GM23338 (cell line): ENCODE measurements at regions not wholly inside any gene's neighbourhood (a gene's known extent, or its start where the extent isn't known, plus 50 kb on each side); places are given as distances from the start of the nearest gene placed in this dataset.

Experiments used
- ATAC-seq: fragments of 200-7000 bp; cut with Tn5 transposase; 3 replicates; pipeline ENCODE4 v1.9.1; 2020
- DNase-seq: peaks from one replicate; pipeline ENCODE4 v3.0.0-alpha.2; 2015; ENCODE audit warnings: low spot score
- H2AFZ ChIP-seq: fragments of 200-600 bp; sonication (generic); 2 replicates; pipeline ENCODE4 v1.8.0; 2016; ENCODE audit warnings: antibody characterized with exemption, mild to moderate bottlenecking, moderate library complexity
- H3F3A ChIP-seq: fragments of 200-600 bp; sonication (generic); replicated peaks from 2 replicates; pipeline ENCODE4 v1.8.0; 2017; ENCODE audit warnings: antibody characterized with exemption, mixed run types, low read depth
- H3K27ac ChIP-seq: fragments of 200-600 bp; sonication (generic); 2 replicates; pipeline ENCODE4 v1.6.1; 2016; ENCODE audit warnings: low read depth
- H3K27me3 ChIP-seq: fragments of 200-600 bp; sonication (generic); 2 replicates; pipeline ENCODE4 v1.8.0; 2016; ENCODE audit warnings: mild to moderate bottlenecking, mixed run types, moderate library complexity; ENCODE audit not compliant: insufficient read depth
- H3K36me3 ChIP-seq: fragments of 200-600 bp; sonication (generic); 2 replicates; pipeline ENCODE4 v1.8.0; 2016; ENCODE audit warnings: mild to moderate bottlenecking; ENCODE audit not compliant: insufficient read depth
- H3K4me1 ChIP-seq: fragments of 200-600 bp; sonication (generic); 2 replicates; pipeline ENCODE4 v1.8.0; 2016; ENCODE audit warnings: mild to moderate bottlenecking, moderate library complexity; ENCODE audit not compliant: insufficient read depth
- H3K4me2 ChIP-seq: fragments of 200-600 bp; sonication (generic); 2 replicates; pipeline ENCODE4 v1.7.1; 2017; ENCODE audit warnings: mixed run types
- H3K4me3 ChIP-seq: fragments of 200-600 bp; sonication (generic); 2 replicates; pipeline ENCODE4 v1.6.1; 2016; ENCODE audit warnings: mixed run types
- H3K79me2 ChIP-seq: fragments of 200-600 bp; sonication (generic); replicated peaks from 2 replicates; pipeline ENCODE4 v1.8.0; 2017; ENCODE audit warnings: mild to moderate bottlenecking; ENCODE audit not compliant: insufficient read depth
- H3K9me2 ChIP-seq: fragments of 200-600 bp; sonication (generic); 2 replicates; pipeline ENCODE4 v1.8.0; 2017; ENCODE audit not compliant: insufficient read depth
- H4K20me1 ChIP-seq: fragments of 200-600 bp; sonication (generic); replicated peaks from 2 replicates; pipeline ENCODE4 v1.8.0; 2017; ENCODE audit warnings: mild to moderate bottlenecking; ENCODE audit not compliant: insufficient read depth
- H3K27ac Mint-ChIP-seq: 2 replicates; pipeline ENCODE4 v1.8.0; 2020; ENCODE audit warnings: inconsistent platforms, mild to moderate bottlenecking, moderate library complexity, mixed read lengths
- H3K27me3 Mint-ChIP-seq: 3 replicates; pipeline ENCODE4 v1.8.0; 2022; ENCODE audit warnings: low read depth, mild to moderate bottlenecking, moderate library complexity, mixed read lengths, inconsistent platforms; ENCODE audit not compliant: insufficient read depth, poor library complexity
- H3K36me3 Mint-ChIP-seq: 3 replicates; pipeline ENCODE4 v1.8.0; 2021; ENCODE audit warnings: low read depth, mild to moderate bottlenecking, inconsistent platforms, moderate library complexity, mixed read lengths
- H3K4me1 Mint-ChIP-seq: 3 replicates; pipeline ENCODE4 v1.8.0; 2020; ENCODE audit warnings: mild to moderate bottlenecking, inconsistent platforms, mixed read lengths
- H3K4me3 Mint-ChIP-seq: 3 replicates; pipeline ENCODE4 v1.8.0; 2021; ENCODE audit warnings: moderate library complexity, mild to moderate bottlenecking, inconsistent platforms, mixed read lengths
- H3K9me3 Mint-ChIP-seq: 3 replicates; pipeline ENCODE4 v1.8.0; 2020; ENCODE audit warnings: moderate library complexity, mild to moderate bottlenecking, inconsistent platforms, mixed read lengths
- CREB1 ChIP-seq: fragments of 250-450 bp; sonication (Bioruptor Pico); IDR thresholded peaks from 2 replicates; pipeline ENCODE4 v1.5.0; 2020; ENCODE audit warnings: low read depth, mild to moderate bottlenecking, moderate library complexity
- CTCF ChIP-seq, 2 experiments: fragments of 200-600 bp in 1 of 2; sonication (generic) in 1 of 2; conservative IDR thresholded peaks; 2 replicates each; pipeline versions ENCODE4 v1.5.1 to v1.6.1; 2016 to 2017; ENCODE audit warnings: antibody characterized with exemption in 2 of 2, low read depth in 2 of 2, mild to moderate bottlenecking in 2 of 2, moderate library complexity in 1 of 2
- ETS1 ChIP-seq: IDR thresholded peaks from 2 replicates; pipeline ENCODE4 v1.6.1; 2016; ENCODE audit warnings: antibody characterized with exemption
- EZH2 ChIP-seq: fragments of 200-600 bp; sonication (generic); IDR thresholded peaks from one replicate; pipeline ENCODE4 v1.8.0; 2017; ENCODE audit warnings: antibody characterized with exemption, mild to moderate bottlenecking, low read depth; ENCODE audit not compliant: unreplicated experiment
- EZH2phosphoT487 ChIP-seq: fragments of 200-600 bp; sonication (generic); IDR thresholded peaks from one replicate; pipeline ENCODE4 v1.8.1; 2018; ENCODE audit warnings: antibody characterized with exemption; ENCODE audit not compliant: unreplicated experiment
- JUNB ChIP-seq: IDR thresholded peaks from one replicate; pipeline ENCODE4 v1.6.1; 2016; ENCODE audit warnings: antibody characterized with exemption; ENCODE audit not compliant: unreplicated experiment
- NANOG ChIP-seq: IDR thresholded peaks from 2 replicates; pipeline ENCODE4 v1.6.1; 2016; ENCODE audit warnings: antibody characterized with exemption, borderline replicate concordance
- POLR2AphosphoS5 ChIP-seq: IDR thresholded peaks from 2 replicates; pipeline ENCODE4 v1.6.1; 2016; ENCODE audit warnings: antibody characterized with exemption, low read depth
- REST ChIP-seq: IDR thresholded peaks from one replicate; pipeline ENCODE4 v1.6.1; 2018; ENCODE audit warnings: antibody characterized with exemption; ENCODE audit not compliant: unreplicated experiment
- STAT1 ChIP-seq: IDR thresholded peaks from one replicate; pipeline ENCODE4 v1.6.1; 2016; ENCODE audit warnings: antibody characterized with exemption; ENCODE audit not compliant: unreplicated experiment
- ZNF114 ChIP-seq: fragments of 250-450 bp; sonication (Bioruptor Pico); IDR thresholded peaks from 2 replicates; pipeline ENCODE4 v1.5.0; 2020; ENCODE audit warnings: mild to moderate bottlenecking, moderate library complexity
- ZNF331 ChIP-seq: fragments of 250-450 bp; sonication (Bioruptor Pico); IDR thresholded peaks from 2 replicates; pipeline ENCODE4 v1.5.0; 2020; ENCODE audit warnings: low read depth, mild to moderate bottlenecking, moderate library complexity
- TF ChIP-seq, protein P1 (sequence below): fragments of 250-450 bp; sonication (Bioruptor Pico); IDR thresholded peaks from 2 replicates; pipeline ENCODE4 v1.5.0; 2020; ENCODE audit warnings: mild to moderate bottlenecking, moderate library complexity

DNA sequence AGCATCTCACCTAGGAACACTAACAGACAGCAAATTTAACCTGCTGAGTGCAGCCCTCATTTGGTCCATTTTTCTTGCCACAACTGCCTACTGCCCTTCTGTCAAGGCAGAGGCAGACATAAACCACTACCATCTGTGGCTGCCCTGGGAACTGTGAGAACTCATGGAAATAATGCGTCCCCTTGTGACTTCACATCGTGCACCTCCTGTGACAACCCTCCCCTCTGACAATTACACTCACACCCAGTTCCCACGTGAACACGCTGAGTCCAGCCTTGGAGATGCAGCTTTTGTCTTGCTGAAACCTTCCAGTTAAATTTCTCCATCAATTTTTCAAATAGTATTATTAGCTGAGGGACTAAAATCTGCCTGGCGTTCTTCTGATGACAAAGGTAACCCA lies 193.1 kb upstream of the KLF14 start (continued):
- no peak for TF ChIP-seq JUNB

- peaks cover 18% of the 10 kb centered on the region for H3K27me3 Mint-ChIP-seq
- no peaks in the 10 kb centered on the region for H3K79me2 ChIP-seq
- no peaks in the 10 kb centered on the region for H3K36me3 ChIP-seq
- H3K9me2 ChIP-seq = no peaks in the 10 kb centered on the region
- no peaks in the 10 kb centered on the region; the same call in 1 of the 3 replicates for H3K36me3 Mint-ChIP-seq
- no peak overlapping the region for H3K4me3 ChIP-seq
- H3K27ac Mint-ChIP-seq = no peak overlapping the region
- ATAC-seq (no peak), DNase-seq (no peak)
- no peaks in the 10 kb centered on the region for H3K9me3 Mint-ChIP-seq
- H3K4me1 ChIP-seq = peaks cover 7% of the 10 kb centered on the region; the same call in 1 of the 2 replicates
- H3K4me3 Mint-ChIP-seq = no peak overlapping the region
- no peaks in the 10 kb centered on the region for H4K20me1 ChIP-seq
- no peaks in the 10 kb centered on the region for H3K27me3 ChIP-seq
- TF ChIP-seq POLR2AphosphoS5 (no peak), ETS1 (no peak), EZH2phosphoT487 (no peak), NANOG (no peak), EZH2 (no peak), STAT1 (no peak), ZNF114 (no peak), CREB1 (CRISPR knock-in tag) (no peak), ZNF331 (CRISPR knock-in tag) (no peak), REST (no peak), JUNB (no peak), CTCF (conservative IDR thresholded peaks at IDR 0.05; ENCODE audit: low read depth in 2 of 2) (no peak)
- TF ChIP-seq, protein P1, sequence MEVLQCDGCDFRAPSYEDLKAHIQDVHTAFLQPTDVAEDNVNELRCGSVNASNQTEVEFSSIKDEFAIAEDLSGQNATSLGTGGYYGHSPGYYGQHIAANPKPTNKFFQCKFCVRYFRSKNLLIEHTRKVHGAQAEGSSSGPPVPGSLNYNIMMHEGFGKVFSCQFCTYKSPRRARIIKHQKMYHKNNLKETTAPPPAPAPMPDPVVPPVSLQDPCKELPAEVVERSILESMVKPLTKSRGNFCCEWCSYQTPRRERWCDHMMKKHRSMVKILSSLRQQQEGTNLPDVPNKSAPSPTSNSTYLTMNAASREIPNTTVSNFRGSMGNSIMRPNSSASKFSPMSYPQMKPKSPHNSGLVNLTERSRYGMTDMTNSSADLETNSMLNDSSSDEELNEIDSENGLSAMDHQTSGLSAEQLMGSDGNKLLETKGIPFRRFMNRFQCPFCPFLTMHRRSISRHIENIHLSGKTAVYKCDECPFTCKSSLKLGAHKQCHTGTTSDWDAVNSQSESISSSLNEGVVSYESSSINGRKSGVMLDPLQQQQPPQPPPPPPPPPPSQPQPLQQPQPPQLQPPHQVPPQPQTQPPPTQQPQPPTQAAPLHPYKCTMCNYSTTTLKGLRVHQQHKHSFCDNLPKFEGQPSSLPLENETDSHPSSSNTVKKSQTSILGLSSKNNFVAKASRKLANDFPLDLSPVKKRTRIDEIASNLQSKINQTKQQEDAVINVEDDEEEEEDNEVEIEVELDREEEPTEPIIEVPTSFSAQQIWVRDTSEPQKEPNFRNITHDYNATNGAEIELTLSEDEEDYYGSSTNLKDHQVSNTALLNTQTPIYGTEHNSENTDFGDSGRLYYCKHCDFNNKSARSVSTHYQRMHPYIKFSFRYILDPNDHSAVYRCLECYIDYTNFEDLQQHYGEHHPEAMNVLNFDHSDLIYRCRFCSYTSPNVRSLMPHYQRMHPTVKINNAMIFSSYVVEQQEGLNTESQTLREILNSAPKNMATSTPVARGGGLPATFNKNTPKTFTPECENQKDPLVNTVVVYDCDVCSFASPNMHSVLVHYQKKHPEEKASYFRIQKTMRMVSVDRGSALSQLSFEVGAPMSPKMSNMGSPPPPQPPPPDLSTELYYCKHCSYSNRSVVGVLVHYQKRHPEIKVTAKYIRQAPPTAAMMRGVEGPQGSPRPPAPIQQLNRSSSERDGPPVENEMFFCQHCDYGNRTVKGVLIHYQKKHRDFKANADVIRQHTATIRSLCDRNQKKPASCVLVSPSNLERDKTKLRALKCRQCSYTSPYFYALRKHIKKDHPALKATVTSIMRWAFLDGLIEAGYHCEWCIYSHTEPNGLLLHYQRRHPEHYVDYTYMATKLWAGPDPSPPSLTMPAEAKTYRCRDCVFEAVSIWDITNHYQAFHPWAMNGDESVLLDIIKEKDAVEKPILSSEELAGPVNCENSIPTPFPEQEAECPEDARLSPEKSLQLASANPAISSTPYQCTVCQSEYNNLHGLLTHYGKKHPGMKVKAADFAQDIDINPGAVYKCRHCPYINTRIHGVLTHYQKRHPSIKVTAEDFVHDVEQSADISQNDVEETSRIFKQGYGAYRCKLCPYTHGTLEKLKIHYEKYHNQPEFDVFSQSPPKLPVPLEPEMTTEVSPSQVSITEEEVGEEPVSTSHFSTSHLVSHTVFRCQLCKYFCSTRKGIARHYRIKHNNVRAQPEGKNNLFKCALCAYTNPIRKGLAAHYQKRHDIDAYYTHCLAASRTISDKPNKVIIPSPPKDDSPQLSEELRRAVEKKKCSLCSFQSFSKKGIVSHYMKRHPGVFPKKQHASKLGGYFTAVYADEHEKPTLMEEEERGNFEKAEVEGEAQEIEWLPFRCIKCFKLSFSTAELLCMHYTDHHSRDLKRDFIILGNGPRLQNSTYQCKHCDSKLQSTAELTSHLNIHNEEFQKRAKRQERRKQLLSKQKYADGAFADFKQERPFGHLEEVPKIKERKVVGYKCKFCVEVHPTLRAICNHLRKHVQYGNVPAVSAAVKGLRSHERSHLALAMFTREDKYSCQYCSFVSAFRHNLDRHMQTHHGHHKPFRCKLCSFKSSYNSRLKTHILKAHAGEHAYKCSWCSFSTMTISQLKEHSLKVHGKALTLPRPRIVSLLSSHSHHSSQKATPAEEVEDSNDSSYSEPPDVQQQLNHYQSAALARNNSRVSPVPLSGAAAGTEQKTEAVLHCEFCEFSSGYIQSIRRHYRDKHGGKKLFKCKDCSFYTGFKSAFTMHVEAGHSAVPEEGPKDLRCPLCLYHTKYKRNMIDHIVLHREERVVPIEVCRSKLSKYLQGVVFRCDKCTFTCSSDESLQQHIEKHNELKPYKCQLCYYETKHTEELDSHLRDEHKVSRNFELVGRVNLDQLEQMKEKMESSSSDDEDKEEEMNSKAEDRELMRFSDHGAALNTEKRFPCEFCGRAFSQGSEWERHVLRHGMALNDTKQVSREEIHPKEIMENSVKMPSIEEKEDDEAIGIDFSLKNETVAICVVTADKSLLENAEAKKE (CRISPR knock-in tag) = no peak
- H3F3A ChIP-seq = no peaks in the 10 kb centered on the region
- H3K4me2 ChIP-seq = no peak overlapping the region
- no peak overlapping the region for H3K27ac ChIP-seq
- no peak overlapping the region for H2AFZ ChIP-seq
- peaks cover 37% of the 10 kb centered on the region for H3K4me1 Mint-ChIP-seq
Measured at GRCh38 chr7:130927564-130927963, 193.6 kb upstream of the KLF14 start.
